MM.1S (cell line): ENCODE measurements at regions not wholly inside any gene's neighbourhood (a gene's known extent, or its start where the extent isn't known, plus 50 kb on each side); places are given as distances from the start of the nearest gene placed in this dataset.
"Not testable (repeated sequence)": the region's sequence is repeated elsewhere in the genome, so short reads cannot be mapped to it uniquely, and the experiment has no call there.

Experiments used
- EZH2 ChIP-seq: fragments of 300-600 bp; sonication (generic); optimal IDR thresholded peaks from 2 replicates; pipeline ENCODE3; 2017; ENCODE audit warnings: low read depth, mild to moderate bottlenecking, antibody characterized with exemption, low read length, mixed read lengths
- EZH2phosphoT487 ChIP-seq: fragments of 300-600 bp; sonication (generic); IDR thresholded peaks from 2 replicates; pipeline ENCODE4 v1.6.1; 2018; ENCODE audit warnings: antibody characterized with exemption, low read length
- TF ChIP-seq, protein P1 (sequence below): fragments of 300-600 bp; sonication (generic); IDR thresholded peaks from 2 replicates; pipeline ENCODE4 v1.5.1; 2016; ENCODE audit warnings: antibody characterized with exemption, low read length, mixed read lengths

GRCh38 chr6:57966757-57967156 is 649.3 kb downstream of the PRIM2 start:
- TF ChIP-seq, protein P1, sequence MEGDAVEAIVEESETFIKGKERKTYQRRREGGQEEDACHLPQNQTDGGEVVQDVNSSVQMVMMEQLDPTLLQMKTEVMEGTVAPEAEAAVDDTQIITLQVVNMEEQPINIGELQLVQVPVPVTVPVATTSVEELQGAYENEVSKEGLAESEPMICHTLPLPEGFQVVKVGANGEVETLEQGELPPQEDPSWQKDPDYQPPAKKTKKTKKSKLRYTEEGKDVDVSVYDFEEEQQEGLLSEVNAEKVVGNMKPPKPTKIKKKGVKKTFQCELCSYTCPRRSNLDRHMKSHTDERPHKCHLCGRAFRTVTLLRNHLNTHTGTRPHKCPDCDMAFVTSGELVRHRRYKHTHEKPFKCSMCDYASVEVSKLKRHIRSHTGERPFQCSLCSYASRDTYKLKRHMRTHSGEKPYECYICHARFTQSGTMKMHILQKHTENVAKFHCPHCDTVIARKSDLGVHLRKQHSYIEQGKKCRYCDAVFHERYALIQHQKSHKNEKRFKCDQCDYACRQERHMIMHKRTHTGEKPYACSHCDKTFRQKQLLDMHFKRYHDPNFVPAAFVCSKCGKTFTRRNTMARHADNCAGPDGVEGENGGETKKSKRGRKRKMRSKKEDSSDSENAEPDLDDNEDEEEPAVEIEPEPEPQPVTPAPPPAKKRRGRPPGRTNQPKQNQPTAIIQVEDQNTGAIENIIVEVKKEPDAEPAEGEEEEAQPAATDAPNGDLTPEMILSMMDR = not testable (repeated sequence)
- not testable (repeated sequence) for TF ChIP-seq EZH2, EZH2phosphoT487
